GM18868 (cell line): ENCODE measurements at regions not wholly inside any gene's neighbourhood (a gene's known extent, or its start where the extent isn't known, plus 50 kb on each side); places are given as distances from the start of the nearest gene placed in this dataset.
A peak's percentile ranks its signal among the peaks of the same experiment; 100 is the strongest.

Experiments
- ATAC-seq: cut with Tn5 transposase; IDR thresholded peaks from one replicate; pipeline ENCODE4 v1.9.1; 2021; ENCODE audit warnings: mild to moderate bottlenecking, moderate library complexity; ENCODE audit not compliant: unreplicated experiment

GRCh38 chr11:43994196-43994595, 51.8 kb downstream of the C11orf96 start:
- ATAC-seq = no peak

- ATAC-seq = no peak
These were observed 51.5 kb upstream of the ACCSL start for GRCh38 chr11:43996318-43996717.

GRCh38 chr11:43997022-43997660, 50.6 kb upstream of the ACCSL start:
- peak; percentile 80 for ATAC-seq
